ENCODE measurements at regions not wholly inside any gene's neighbourhood (a gene's known extent, or its start where the extent isn't known, plus 50 kb on each side); places are given as distances from the start of the nearest gene placed in this dataset.

GRCh38 chr1:173341971-173342370, 134.8 kb upstream of the TNFSF4 start:
- H3K9me3 ChIP-seq (ENCODE audit: control insufficient read depth in 1 of 2, insufficient read depth in 1 of 2, low read depth in 1 of 2, low read length in 2 of 2): no peaks in the 10 kb centered on the region
- no peak overlapping the region for H3K9ac ChIP-seq (ENCODE audit: low read length)
- intact Hi-C loops (cut with micrococcal nuclease): no loop called here
- H3K36me3 ChIP-seq (ENCODE audit: control insufficient read depth in 1 of 2, insufficient read depth in 2 of 2, low read length in 2 of 2): no peaks in the 10 kb centered on the region
- POLR2A ChIA-PET: no interaction called here
- no peaks in the 10 kb centered on the region for H3K4me1 ChIP-seq (ENCODE audit: control insufficient read depth in 1 of 2, insufficient read depth in 2 of 2, low read length in 2 of 2)
- no peaks in the 10 kb centered on the region for H3K27me3 ChIP-seq (ENCODE audit: insufficient read depth, low read length)
- H3K4me3 ChIP-seq (replicated peaks in 1 of 2; ENCODE audit: low read depth in 1 of 2, low read length in 2 of 2): no peak overlapping the region
- no peak overlapping the region for H3K27ac ChIP-seq (ENCODE audit: low read depth, low read length)
- no peak overlapping the region for H3K4me2 ChIP-seq (ENCODE audit: low read length)
- TF ChIP-seq CBX3 (IDR thresholded peaks at IDR 0.05; ENCODE audit: low read depth): no peak
- no peak for TF ChIP-seq SIN3A (IDR thresholded peaks at IDR 0.05; ENCODE audit: low read depth)
- TF ChIP-seq TCF7L2 (IDR thresholded peaks at IDR 0.05; ENCODE audit: borderline replicate concordance, extremely low read depth, insufficient read depth, insufficient read length): no peak
- TF ChIP-seq, protein P1, sequence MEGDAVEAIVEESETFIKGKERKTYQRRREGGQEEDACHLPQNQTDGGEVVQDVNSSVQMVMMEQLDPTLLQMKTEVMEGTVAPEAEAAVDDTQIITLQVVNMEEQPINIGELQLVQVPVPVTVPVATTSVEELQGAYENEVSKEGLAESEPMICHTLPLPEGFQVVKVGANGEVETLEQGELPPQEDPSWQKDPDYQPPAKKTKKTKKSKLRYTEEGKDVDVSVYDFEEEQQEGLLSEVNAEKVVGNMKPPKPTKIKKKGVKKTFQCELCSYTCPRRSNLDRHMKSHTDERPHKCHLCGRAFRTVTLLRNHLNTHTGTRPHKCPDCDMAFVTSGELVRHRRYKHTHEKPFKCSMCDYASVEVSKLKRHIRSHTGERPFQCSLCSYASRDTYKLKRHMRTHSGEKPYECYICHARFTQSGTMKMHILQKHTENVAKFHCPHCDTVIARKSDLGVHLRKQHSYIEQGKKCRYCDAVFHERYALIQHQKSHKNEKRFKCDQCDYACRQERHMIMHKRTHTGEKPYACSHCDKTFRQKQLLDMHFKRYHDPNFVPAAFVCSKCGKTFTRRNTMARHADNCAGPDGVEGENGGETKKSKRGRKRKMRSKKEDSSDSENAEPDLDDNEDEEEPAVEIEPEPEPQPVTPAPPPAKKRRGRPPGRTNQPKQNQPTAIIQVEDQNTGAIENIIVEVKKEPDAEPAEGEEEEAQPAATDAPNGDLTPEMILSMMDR (IDR thresholded peaks at IDR 0.05 in 2 of 3, conservative IDR thresholded peaks at IDR 0.05 in 1 of 3; ENCODE audit: borderline replicate concordance in 1 of 3, insufficient read depth in 1 of 3, low read depth in 2 of 3, low read length in 2 of 3): no peak
- no peak for TF ChIP-seq YY1 (IDR thresholded peaks at IDR 0.05; ENCODE audit: extremely low read depth, insufficient replicate concordance, low read depth, low read length)
- TF ChIP-seq EZH2phosphoT487 (IDR thresholded peaks at IDR 0.05; ENCODE audit: borderline replicate concordance): no peak
- TF ChIP-seq JUND (IDR thresholded peaks at IDR 0.05): no peak
- TF ChIP-seq EZH2 (IDR thresholded peaks at IDR 0.05): no peak
- no peak for TF ChIP-seq POLR2A (IDR thresholded peaks at IDR 0.05; ENCODE audit: borderline replicate concordance, extremely low read depth, insufficient read depth, insufficient read length)
- no peak for TF ChIP-seq ATF3 (IDR thresholded peaks at IDR 0.05)
- no peak for TF ChIP-seq POLR2AphosphoS5 (IDR thresholded peaks at IDR 0.05; ENCODE audit: low read depth, low read length)
- TF ChIP-seq CEBPB (IDR thresholded peaks at IDR 0.05; ENCODE audit: low read depth): no peak
- TF ChIP-seq FOSL1 (IDR thresholded peaks at IDR 0.05; ENCODE audit: low read depth): no peak
- TF ChIP-seq, protein P2, sequence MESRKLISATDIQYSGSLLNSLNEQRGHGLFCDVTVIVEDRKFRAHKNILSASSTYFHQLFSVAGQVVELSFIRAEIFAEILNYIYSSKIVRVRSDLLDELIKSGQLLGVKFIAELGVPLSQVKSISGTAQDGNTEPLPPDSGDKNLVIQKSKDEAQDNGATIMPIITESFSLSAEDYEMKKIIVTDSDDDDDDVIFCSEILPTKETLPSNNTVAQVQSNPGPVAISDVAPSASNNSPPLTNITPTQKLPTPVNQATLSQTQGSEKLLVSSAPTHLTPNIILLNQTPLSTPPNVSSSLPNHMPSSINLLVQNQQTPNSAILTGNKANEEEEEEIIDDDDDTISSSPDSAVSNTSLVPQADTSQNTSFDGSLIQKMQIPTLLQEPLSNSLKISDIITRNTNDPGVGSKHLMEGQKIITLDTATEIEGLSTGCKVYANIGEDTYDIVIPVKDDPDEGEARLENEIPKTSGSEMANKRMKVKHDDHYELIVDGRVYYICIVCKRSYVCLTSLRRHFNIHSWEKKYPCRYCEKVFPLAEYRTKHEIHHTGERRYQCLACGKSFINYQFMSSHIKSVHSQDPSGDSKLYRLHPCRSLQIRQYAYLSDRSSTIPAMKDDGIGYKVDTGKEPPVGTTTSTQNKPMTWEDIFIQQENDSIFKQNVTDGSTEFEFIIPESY (IDR thresholded peaks at IDR 0.05; ENCODE audit: extremely low read depth, insufficient replicate concordance, low read length): no peak
- TF ChIP-seq RAD21 (IDR thresholded peaks at IDR 0.05; ENCODE audit: low read depth): no peak
- ATAC-seq (no peak), DNase-seq (ENCODE audit: low read depth, low spot score) (no peak)
- RAD21 ChIA-PET (ENCODE audit: low non-redundant PET in 1 of 2, low total read pairs in 2 of 2, uncharacterized antibody in 2 of 2, unreplicated experiment in 2 of 2): no interaction called here
- H2AFZ ChIP-seq (ENCODE audit: low read depth, low read length, poor library complexity, severe bottlenecking): no peak overlapping the region
- CTCF ChIA-PET: no interaction called here
- no peaks in the 10 kb centered on the region for H3K79me2 ChIP-seq (ENCODE audit: insufficient read depth, low read length)
- no TSS peak for BruUV-seq (replicated peaks)
- H4K20me1 ChIP-seq (ENCODE audit: insufficient read depth): no peaks in the 10 kb centered on the region
- no peaks in the 10 kb centered on the region for H3K9me2 ChIP-seq (ENCODE audit: insufficient read depth)
